ENCODE measurements at regions not wholly inside any gene's neighbourhood (a gene's known extent, or its start where the extent isn't known, plus 50 kb on each side); places are given as distances from the start of the nearest gene placed in this dataset.

- no peak overlapping the region for H3K4me3 ChIP-seq
- no peaks in the 10 kb centered on the region for H3K4me1 ChIP-seq
- no peaks in the 10 kb centered on the region for H3K27me3 ChIP-seq
- no peak overlapping the region for H3K27ac ChIP-seq
- H3K9me3 ChIP-seq: no peaks in the 10 kb centered on the region
- TF ChIP-seq CTCF (IDR thresholded peaks at IDR 0.05): no peak
- no peaks in the 10 kb centered on the region for H3K36me3 ChIP-seq
- DNase-seq (ENCODE audit: low spot score): no peak
Measured at GRCh38 chr11:95364324-95365295, 133.6 kb upstream of the SESN3 start.

GRCh38 chr11:95363708-95364107 is 132.7 kb upstream of the SESN3 start:
- no peaks in the 10 kb centered on the region for H3K36me3 ChIP-seq
- no peaks in the 10 kb centered on the region for H3K9me3 ChIP-seq
- no peak overlapping the region for H3K4me3 ChIP-seq
- no peaks in the 10 kb centered on the region for H3K27me3 ChIP-seq
- no peak overlapping the region for H3K27ac ChIP-seq
- no peaks in the 10 kb centered on the region for H3K4me1 ChIP-seq
- DNase-seq (ENCODE audit: low spot score): no peak
- no peak for TF ChIP-seq CTCF (IDR thresholded peaks at IDR 0.05)

GRCh38 chr11:95363164-95363563 is 132.2 kb upstream of the SESN3 start:
- Histone ChIP-seq H3K36me3 (no peaks in the 10 kb centered on the region), H3K4me1 (no peaks in the 10 kb centered on the region), H3K27me3 (no peaks in the 10 kb centered on the region), H3K27ac (no peak overlapping the region), H3K4me3 (no peak overlapping the region), H3K9me3 (no peaks in the 10 kb centered on the region)
- no peak for TF ChIP-seq CTCF (IDR thresholded peaks at IDR 0.05)
- DNase-seq (ENCODE audit: low spot score): no peak

- Histone ChIP-seq H3K4me3 (no peak overlapping the region), H3K27ac (no peak overlapping the region), H3K36me3 (no peaks in the 10 kb centered on the region), H3K27me3 (no peaks in the 10 kb centered on the region), H3K9me3 (no peaks in the 10 kb centered on the region), H3K4me1 (no peaks in the 10 kb centered on the region)
- TF ChIP-seq CTCF (IDR thresholded peaks at IDR 0.05): no peak
- no peak for DNase-seq (ENCODE audit: low spot score)
Measured at GRCh38 chr11:95361180-95361579, 130.2 kb upstream of the SESN3 start.

- Histone ChIP-seq H3K27me3 (no peaks in the 10 kb centered on the region), H3K36me3 (no peaks in the 10 kb centered on the region), H3K4me1 (no peaks in the 10 kb centered on the region), H3K9me3 (no peaks in the 10 kb centered on the region), H3K27ac (no peak overlapping the region), H3K4me3 (no peak overlapping the region)
- no peak for TF ChIP-seq CTCF (IDR thresholded peaks at IDR 0.05)
- DNase-seq (ENCODE audit: low spot score): no peak
Measured at GRCh38 chr11:95360377-95361075, 129.5 kb upstream of the SESN3 start.
